HG03060 (cell line): ENCODE measurements at regions not wholly inside any gene's neighbourhood (a gene's known extent, or its start where the extent isn't known, plus 50 kb on each side); places are given as distances from the start of the nearest gene placed in this dataset.

ENCODE experiments used
- ATAC-seq: cut with Tn5 transposase; IDR thresholded peaks from one replicate; pipeline ENCODE4 v1.9.1; 2021; ENCODE audit warnings: low read depth, moderate number of reproducible peaks; ENCODE audit not compliant: unreplicated experiment

- no peak for ATAC-seq
Observed at GRCh38 chr13:74229242-74229641, 95.0 kb upstream of the KLF12 start.

GRCh38 chr13:74227476-74228158 is 93.4 kb upstream of the KLF12 start:
- ATAC-seq, result no peak

GRCh38 chr13:74226791-74227475 is 92.7 kb upstream of the KLF12 start:
- ATAC-seq, result no peak

- ATAC-seq, result no peak
Observed at GRCh38 chr13:74221752-74222151, 87.5 kb upstream of the KLF12 start.

- ATAC-seq, result no peak
Observed at GRCh38 chr13:74219566-74219965, 85.4 kb upstream of the KLF12 start.

GRCh38 chr13:74218291-74218690 is 84.1 kb upstream of the KLF12 start:
- no peak for ATAC-seq

- no peak for ATAC-seq
Observed at GRCh38 chr13:74217811-74218210, 83.6 kb upstream of the KLF12 start.

GRCh38 chr13:74215420-74215819 is 81.2 kb upstream of the KLF12 start:
- ATAC-seq, result no peak

GRCh38 chr13:74214321-74214720 is 80.1 kb upstream of the KLF12 start:
- no peak for ATAC-seq

- no peak for ATAC-seq
Observed at GRCh38 chr13:74210693-74211393, 76.6 kb upstream of the KLF12 start.

GRCh38 chr13:74206855-74207254 is 72.7 kb upstream of the KLF12 start:
- ATAC-seq, result no peak

- no peak for ATAC-seq
Observed at GRCh38 chr13:74206061-74206561, 71.9 kb upstream of the KLF12 start.

- ATAC-seq, result no peak
Observed at GRCh38 chr13:74205313-74205690, 71.1 kb upstream of the KLF12 start.

GRCh38 chr13:74204602-74205312 is 70.6 kb upstream of the KLF12 start:
- ATAC-seq, result no peak

GRCh38 chr13:74203576-74203975 is 69.4 kb upstream of the KLF12 start:
- no peak for ATAC-seq

GRCh38 chr13:74202129-74202813 is 68.1 kb upstream of the KLF12 start:
- ATAC-seq, result no peak

GRCh38 chr13:74201530-74201929 is 67.3 kb upstream of the KLF12 start:
- ATAC-seq, result no peak

- ATAC-seq, result no peak
Observed at GRCh38 chr13:74200081-74200480, 65.9 kb upstream of the KLF12 start.

- ATAC-seq, result no peak
Observed at GRCh38 chr13:74197677-74198429, 63.6 kb upstream of the KLF12 start.

- no peak for ATAC-seq
Observed at GRCh38 chr13:74194846-74195245, 60.6 kb upstream of the KLF12 start.
